OCI-LY3 (cell line): ENCODE measurements at regions not wholly inside any gene's neighbourhood (a gene's known extent, or its start where the extent isn't known, plus 50 kb on each side); places are given as distances from the start of the nearest gene placed in this dataset.

Source experiments
- H2AFZ ChIP-seq: fragments of 200-600, 300-600 bp; shearing (Covaris generic); 2 replicates; pipeline ENCODE4 v1.6.0; 2014; ENCODE audit warnings: antibody characterized with exemption, low read depth, low read length
- H3K27ac ChIP-seq: fragments of 200-600, 300-600 bp; sonication (generic); 2 replicates; pipeline ENCODE4 v1.5.1; 2014; ENCODE audit warnings: mild to moderate bottlenecking, low read length, moderate library complexity, mixed read lengths
- H3K27me3 ChIP-seq: fragments of 200-600, 300-600 bp; sonication (generic); 2 replicates; pipeline ENCODE4 v1.6.1; 2014; ENCODE audit warnings: low read depth, low read length, mixed read lengths
- H3K36me3 ChIP-seq: fragments of 200-600, 300-600 bp; sonication (generic); replicated peaks from 2 replicates; pipeline ENCODE3; 2014; ENCODE audit warnings: low read depth, low read length, mixed read lengths
- H3K4me1 ChIP-seq: fragments of 300-600, 200-600 bp; sonication (generic); 2 replicates; pipeline ENCODE4 v1.6.1; 2014; ENCODE audit warnings: low read length, mixed read lengths
- H3K4me2 ChIP-seq: fragments of 200-600, 300-600 bp; sonication (generic); 2 replicates; pipeline ENCODE4 v1.6.1; 2014; ENCODE audit warnings: low read length, mixed read lengths
- H3K4me3 ChIP-seq: fragments of 300-600, 200-600 bp; sonication (generic); 2 replicates; pipeline ENCODE4 v1.5.1; 2014; ENCODE audit warnings: antibody characterized with exemption, mild to moderate bottlenecking, low read length, moderate library complexity
- H3K79me2 ChIP-seq: fragments of 300-600, 200-600 bp; shearing (Covaris generic); 2 replicates; pipeline ENCODE4 v1.6.1; 2014; ENCODE audit warnings: mild to moderate bottlenecking, low read length, mixed read lengths
- H3K9ac ChIP-seq: fragments of 300-600, 200-600 bp; shearing (Covaris generic); 2 replicates; pipeline ENCODE4 v1.6.0; 2014; ENCODE audit warnings: mild to moderate bottlenecking, low read length, moderate library complexity
- H3K9me3 ChIP-seq: fragments of 200-600, 300-600 bp; shearing (Covaris generic); 2 replicates; pipeline ENCODE4 v1.6.1; 2014; ENCODE audit warnings: low read length, mixed read lengths; ENCODE audit not compliant: insufficient read depth
- H4K20me1 ChIP-seq: fragments of 200-600, 300-600 bp; sonication (generic); 2 replicates; pipeline ENCODE4 v1.6.1; 2016; ENCODE audit warnings: low read length, mixed read lengths; ENCODE audit not compliant: insufficient read depth
- CTCF ChIP-seq: fragments of 200-600, 300-600 bp; sonication (generic); IDR thresholded peaks from 2 replicates; pipeline ENCODE4 v1.5.1; 2014; ENCODE audit warnings: antibody characterized with exemption, low read length, low read depth
- EZH2phosphoT487 ChIP-seq: fragments of 200-600 bp; shearing (Covaris generic); IDR thresholded peaks from 2 replicates; pipeline ENCODE4 v1.6.1; 2018; ENCODE audit warnings: antibody characterized with exemption, mixed run types, low read depth

DNA sequence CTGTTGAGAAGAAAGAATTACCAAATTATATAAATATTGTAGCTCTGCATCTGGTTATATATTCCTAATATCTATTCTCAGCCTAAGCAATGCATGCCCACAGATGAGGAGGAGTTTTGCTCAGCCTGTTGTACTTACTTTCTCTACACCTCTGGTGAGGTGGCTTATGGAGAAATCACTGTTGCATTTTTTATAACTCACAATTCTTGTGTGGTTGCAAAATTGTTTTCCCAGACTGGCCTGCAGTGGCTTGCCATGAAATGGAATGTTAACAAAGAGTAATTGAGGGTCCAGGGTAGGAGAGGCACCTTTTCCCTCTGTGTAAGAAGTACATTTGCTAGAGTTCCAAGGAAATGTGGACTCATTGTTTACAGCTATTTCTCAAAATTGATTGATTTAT lies 202.0 kb upstream of the SEMA3E start:
- H3K79me2 ChIP-seq: peaks cover 31% of the 10 kb centered on the region; the same call in 1 of the 2 replicates
- H3K27me3 ChIP-seq: no peaks in the 10 kb centered on the region
- TF ChIP-seq EZH2phosphoT487 (no peak), CTCF (no peak)
- no peaks in the 10 kb centered on the region for H4K20me1 ChIP-seq
- H3K9me3 ChIP-seq: peaks cover 3% of the 10 kb centered on the region; the same call in 1 of the 2 replicates
- H3K27ac ChIP-seq: peak overlapping the region; percentile 85
- peaks cover 38% of the 10 kb centered on the region for H3K4me1 ChIP-seq
- H3K36me3 ChIP-seq: peaks cover 25% of the 10 kb centered on the region
- H2AFZ ChIP-seq: no peak overlapping the region
- peak overlapping the region; percentile 76 for H3K4me2 ChIP-seq
- H3K9ac ChIP-seq: peak overlapping the region; percentile 66; the same call in 1 of the 2 replicates
- no peak overlapping the region for H3K4me3 ChIP-seq

GRCh38 chr7:83850125-83850524 lies 201.2 kb upstream of the SEMA3E start:
- Histone ChIP-seq H3K27ac (peak overlapping the region; percentile 85), H2AFZ (peak overlapping the region; percentile 90), H3K9ac (peak overlapping the region; percentile 66), H3K27me3 (no peaks in the 10 kb centered on the region), H3K4me2 (peak overlapping the region; percentile 76), H3K9me3 (peaks cover 11% of the 10 kb centered on the region; the same call in 1 of the 2 replicates), H3K36me3 (peaks cover 33% of the 10 kb centered on the region), H4K20me1 (no peaks in the 10 kb centered on the region), H3K79me2 (peaks cover 39% of the 10 kb centered on the region), H3K4me3 (peak overlapping the region; percentile 52), H3K4me1 (peaks cover 38% of the 10 kb centered on the region)
- TF ChIP-seq EZH2phosphoT487 (no peak), CTCF (no peak)

DNA sequence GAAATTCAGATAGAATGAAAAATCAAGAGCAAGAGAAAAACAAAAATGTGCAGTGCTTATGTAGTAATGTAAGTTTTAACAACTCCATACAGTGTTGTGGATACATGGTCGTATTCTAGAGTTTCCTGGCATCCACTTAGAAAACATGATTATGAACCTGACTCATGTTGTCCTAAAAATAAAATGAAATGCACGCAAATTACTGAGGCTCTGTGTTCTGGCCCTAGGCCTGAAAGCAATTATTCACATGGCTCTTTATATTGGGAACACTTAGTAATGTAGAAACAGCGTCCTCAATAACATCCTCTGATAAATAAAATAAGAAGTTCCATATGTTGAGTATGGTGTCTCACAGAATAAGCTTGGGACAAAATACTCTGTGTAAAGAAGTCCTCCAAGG lies 200.2 kb upstream of the SEMA3E start:
- Histone ChIP-seq H3K27ac (peak overlapping the region; percentile 85), H3K36me3 (peaks cover 42% of the 10 kb centered on the region), H3K9ac (peak overlapping the region; percentile 66), H3K9me3 (peaks cover 19% of the 10 kb centered on the region; the same call in 1 of the 2 replicates), H3K4me1 (peaks cover 38% of the 10 kb centered on the region), H3K79me2 (peaks cover 48% of the 10 kb centered on the region), H3K4me2 (peak overlapping the region; percentile 76), H2AFZ (peak overlapping the region; percentile 90), H3K4me3 (peak overlapping the region; percentile 52), H3K27me3 (no peaks in the 10 kb centered on the region), H4K20me1 (no peaks in the 10 kb centered on the region)
- no peak for TF ChIP-seq EZH2phosphoT487
- no peak for TF ChIP-seq CTCF

- Histone ChIP-seq H4K20me1 (no peaks in the 10 kb centered on the region), H3K4me3 (peak overlapping the region; percentile 71), H3K4me1 (peaks cover 43% of the 10 kb centered on the region), H3K4me2 (peak overlapping the region; percentile 64), H3K27me3 (no peaks in the 10 kb centered on the region), H3K79me2 (peaks cover 29% of the 10 kb centered on the region), H3K27ac (peak overlapping the region; percentile 91), H3K9me3 (peaks cover 19% of the 10 kb centered on the region; the same call in 1 of the 2 replicates), H3K36me3 (peaks cover 65% of the 10 kb centered on the region), H2AFZ (peak overlapping the region; percentile 58), H3K9ac (peak overlapping the region; percentile 44; the same call in 1 of the 2 replicates)
- no peak for TF ChIP-seq EZH2phosphoT487
- TF ChIP-seq CTCF: no peak
Measured at GRCh38 chr7:83842894-83843293, 194.0 kb upstream of the SEMA3E start.
